HG03159 (cell line): ENCODE measurements at regions not wholly inside any gene's neighbourhood (a gene's known extent, or its start where the extent isn't known, plus 50 kb on each side); places are given as distances from the start of the nearest gene placed in this dataset.
"Not testable (repeated sequence)": the region's sequence is repeated elsewhere in the genome, so short reads cannot be mapped to it uniquely, and the experiment has no call there.

ENCODE experiments used
- ATAC-seq: cut with Tn5 transposase; IDR thresholded peaks from one replicate; pipeline ENCODE4 v1.9.1; 2021; ENCODE audit warnings: mild to moderate bottlenecking, moderate library complexity; ENCODE audit not compliant: unreplicated experiment

- no peak for ATAC-seq
These were observed 789.4 kb downstream of the EPHA4 start for GRCh38 chr2:220782609-220783113.

DNA sequence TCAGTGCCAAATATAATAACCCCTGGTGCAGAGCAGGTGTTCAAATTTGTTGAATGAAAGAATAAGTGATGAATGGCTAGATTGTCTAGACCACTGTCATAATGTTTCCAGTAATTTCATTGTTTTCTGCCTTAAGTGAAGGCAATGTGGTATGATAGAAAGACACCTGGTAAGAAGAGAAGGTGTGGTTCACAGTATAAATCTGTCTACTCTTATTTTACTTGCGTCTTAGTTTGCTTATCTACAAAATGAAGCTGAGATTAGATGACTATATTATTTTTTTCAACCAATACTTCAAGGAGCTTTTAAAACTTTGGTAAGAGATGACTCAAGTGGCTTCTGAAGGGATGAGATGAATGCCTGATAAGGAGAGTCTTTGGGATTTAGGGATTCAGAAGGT lies 788.4 kb downstream of the EPHA4 start:
- no peak for ATAC-seq

GRCh38 chr2:220785178-220785577 lies 786.9 kb downstream of the EPHA4 start:
- no peak for ATAC-seq

- no peak for ATAC-seq
These were observed 785.9 kb downstream of the EPHA4 start for GRCh38 chr2:220786216-220786615.

- ATAC-seq: no peak
These were observed 784.9 kb downstream of the EPHA4 start for GRCh38 chr2:220787251-220787650.

GRCh38 chr2:220789961-220790360 lies 782.1 kb downstream of the EPHA4 start:
- no peak for ATAC-seq

GRCh38 chr2:220795705-220796104 lies 776.4 kb downstream of the EPHA4 start:
- ATAC-seq: no peak

DNA sequence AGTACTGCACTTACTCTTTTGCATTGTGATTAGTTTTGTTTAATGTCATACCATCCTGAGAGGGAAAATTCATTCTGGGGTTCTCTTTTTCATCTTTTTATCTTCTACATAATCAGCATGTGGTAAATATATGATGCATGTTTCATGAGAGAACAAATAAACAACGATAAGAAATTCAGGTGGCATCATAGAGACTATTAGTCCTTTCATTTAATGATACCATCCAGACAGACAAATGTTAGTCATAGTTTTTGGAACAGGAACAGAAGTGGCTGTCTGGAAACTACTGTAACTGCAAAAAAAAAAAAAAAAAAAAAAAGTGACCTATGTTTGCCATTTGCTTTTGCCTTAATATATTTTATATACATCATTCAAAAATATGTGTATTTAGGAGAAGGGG lies 761.0 kb downstream of the EPHA4 start:
- ATAC-seq: no peak

GRCh38 chr2:220811952-220812570 lies 760.0 kb downstream of the EPHA4 start:
- no peak for ATAC-seq

- no peak for ATAC-seq
These were observed 757.7 kb downstream of the EPHA4 start for GRCh38 chr2:220814441-220814840.

DNA sequence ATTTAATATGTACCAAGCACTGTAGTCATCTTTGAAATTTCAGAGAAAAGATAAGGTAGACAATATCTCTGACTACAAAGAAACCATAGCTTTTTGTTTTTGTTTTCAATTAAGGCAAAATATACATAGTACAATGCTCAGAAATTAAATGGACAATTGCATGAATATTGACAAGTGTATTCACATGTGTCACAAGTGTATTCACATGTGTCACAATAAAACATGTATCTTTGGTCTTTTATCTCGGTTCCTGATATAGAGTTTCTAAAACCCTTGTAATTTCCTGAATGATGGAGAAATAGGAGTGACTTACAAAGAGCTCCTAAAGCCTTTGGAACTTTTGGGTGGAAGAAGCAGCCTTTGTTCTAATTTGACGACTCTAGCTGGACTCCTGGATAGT lies 756.4 kb downstream of the EPHA4 start:
- ATAC-seq: no peak

GRCh38 chr2:220821683-220822082 lies 750.4 kb downstream of the EPHA4 start:
- no peak for ATAC-seq

DNA sequence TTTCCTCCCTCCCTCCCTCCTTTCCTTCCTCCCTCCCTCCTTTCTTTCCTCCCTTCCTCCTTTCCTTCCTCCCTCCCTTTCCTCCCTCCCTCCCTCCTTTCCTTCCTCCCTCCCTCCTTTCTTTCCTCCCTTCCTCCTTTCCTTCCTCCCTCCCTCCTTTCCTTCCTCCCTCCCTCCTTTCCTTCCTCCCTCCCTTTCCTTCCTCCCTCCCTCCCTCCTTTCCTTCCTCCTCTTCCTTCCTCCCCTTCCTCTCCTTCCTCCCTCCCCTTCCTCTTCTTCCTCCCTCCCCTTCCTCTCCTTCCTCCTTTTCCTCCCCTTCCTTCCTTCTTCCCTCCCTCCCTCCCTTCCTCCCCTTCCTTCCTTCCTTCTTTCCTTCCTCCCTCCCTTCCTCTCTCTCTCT lies 748.5 kb downstream of the EPHA4 start:
- ATAC-seq: not testable (repeated sequence)

- no peak for ATAC-seq
These were observed 738.7 kb downstream of the EPHA4 start for GRCh38 chr2:220833446-220833845.

- ATAC-seq: no peak
These were observed 736.5 kb downstream of the EPHA4 start for GRCh38 chr2:220835583-220835982.

DNA sequence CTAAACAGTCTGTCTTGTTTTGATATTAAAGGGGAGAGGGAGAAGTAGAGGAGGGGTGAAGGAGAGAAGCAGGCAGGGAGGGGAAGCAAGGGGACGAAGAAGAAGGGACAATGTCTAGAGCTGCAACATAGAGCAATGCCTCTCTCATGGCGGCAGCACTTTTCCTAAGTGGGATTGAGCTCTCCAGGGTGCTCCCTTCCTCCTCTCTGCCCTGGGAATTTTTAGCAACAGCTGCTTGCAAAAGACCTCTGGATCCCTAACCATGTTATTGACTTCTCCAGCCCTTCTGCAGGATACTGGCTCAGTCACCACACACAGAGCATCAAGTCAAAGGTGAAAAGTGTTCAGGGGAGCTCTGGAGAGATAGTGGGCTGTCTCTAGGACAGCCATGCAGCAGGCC lies 734.9 kb downstream of the EPHA4 start:
- ATAC-seq: no peak

DNA sequence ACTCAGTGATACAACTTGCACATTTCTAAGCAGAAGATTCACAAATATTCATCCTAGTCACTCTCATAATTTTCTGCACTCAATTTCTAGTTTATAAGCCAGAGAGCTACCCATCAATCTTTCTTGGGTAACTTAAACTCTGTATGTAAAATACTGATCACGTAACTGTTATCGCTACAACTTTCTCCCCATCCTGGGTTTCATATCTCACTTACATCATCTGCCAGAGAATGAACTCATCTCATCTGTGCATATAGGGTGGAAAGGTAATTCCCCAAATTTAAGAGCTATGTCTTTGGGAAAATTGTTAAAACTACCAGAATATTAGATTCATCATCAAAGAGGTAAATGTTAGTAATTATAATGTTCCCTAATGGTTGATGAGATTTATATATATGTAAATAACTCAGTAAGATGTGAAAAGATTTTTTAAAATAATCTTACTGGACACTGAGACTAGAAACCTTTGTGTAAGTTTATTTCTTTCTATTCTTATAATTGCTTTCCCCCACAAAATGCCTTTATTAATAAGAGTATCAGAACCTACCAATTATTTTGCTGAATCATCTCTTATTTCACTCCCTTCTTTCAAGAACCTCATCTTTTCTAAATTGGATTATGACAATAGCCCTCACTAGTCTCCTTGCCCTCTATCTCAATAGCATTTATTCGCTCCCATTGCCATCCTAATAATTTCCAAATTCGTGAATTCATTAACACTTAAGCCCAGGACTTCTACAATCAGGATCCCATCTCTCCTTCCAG lies 729.0 kb downstream of the EPHA4 start:
- ATAC-seq: no peak

DNA sequence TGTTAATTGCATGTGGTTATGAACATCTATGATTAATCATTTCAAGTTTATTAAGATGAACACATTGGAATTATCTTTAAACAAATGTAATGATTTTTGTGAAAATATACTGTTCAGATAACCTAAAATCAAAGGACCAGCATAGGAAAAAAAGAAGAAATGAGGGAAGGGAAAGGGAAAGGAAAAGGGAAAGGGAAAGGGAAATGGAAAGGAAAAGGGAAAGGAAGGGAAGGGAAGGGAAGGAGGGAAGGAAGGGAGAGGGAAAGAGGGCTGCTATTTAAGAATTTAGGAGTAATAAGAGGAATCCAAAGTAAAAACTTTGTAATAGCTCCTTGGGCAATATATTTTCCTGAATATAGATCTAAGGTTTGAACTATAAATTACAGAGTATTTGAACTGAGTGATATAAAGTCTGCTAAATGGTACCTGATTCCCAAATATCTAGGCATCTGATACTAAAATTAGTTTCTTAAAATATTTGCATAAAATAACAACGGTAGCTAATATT lies 726.3 kb downstream of the EPHA4 start:
- ATAC-seq: no peak

GRCh38 chr2:220847006-220847405 lies 725.1 kb downstream of the EPHA4 start:
- no peak for ATAC-seq

DNA sequence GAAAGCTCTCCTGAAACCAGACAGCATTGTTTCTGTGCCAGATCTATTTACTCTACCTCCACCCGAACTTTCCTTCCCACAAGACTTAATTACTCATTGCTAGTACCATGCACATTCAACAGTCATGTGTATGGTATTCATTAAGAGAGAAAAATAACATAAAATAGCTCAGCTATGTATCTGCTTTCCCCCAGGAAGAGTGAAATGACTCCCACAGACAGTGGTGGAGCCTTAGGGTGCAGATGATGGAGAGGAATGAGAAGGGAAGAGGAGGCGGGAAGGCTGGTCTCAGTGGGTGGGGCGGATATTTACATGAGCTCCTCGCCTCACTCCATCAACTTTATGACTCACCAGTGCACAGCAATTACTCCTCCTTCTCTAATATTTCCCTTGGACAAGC lies 724.5 kb downstream of the EPHA4 start:
- no peak for ATAC-seq

DNA sequence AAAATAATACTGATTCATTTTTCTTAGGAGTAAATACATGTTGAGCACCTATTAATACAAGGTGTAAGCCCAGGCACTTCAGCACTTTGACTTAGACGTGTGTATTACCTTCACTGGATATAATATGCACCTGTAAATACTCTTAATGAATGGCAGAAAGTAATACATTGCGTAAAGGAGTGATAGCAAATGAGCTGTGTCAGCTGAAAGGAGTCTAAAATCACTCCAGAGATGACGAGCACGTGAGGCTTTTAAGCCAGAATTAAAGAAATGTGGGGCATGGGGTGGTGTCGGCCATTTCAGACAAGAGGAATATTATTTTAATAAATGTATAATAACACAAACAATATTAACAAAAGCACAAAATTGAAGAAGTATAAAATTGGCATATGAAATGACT lies 722.7 kb downstream of the EPHA4 start:
- no peak for ATAC-seq

DNA sequence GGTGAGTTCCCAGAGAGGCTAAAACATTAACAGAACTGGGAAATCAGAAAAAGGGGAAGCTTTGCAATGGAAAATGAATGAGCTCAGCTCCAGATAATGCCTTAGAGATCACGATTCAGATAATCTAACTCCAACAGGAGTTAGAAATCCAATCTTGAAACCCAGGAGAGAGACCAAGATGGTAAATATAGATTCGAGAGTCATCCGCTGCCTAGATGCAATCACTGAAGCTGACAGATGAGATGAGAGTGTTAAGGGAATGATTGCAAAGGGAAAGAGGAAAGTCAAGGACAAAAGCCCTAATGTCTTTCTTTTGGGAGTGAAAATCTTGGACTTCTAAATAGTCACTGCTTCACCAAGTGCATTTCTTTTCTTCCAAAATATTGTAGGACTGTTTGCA lies 722.0 kb downstream of the EPHA4 start:
- no peak for ATAC-seq
